GM04504 (cell line): ENCODE measurements at regions not wholly inside any gene's neighbourhood (a gene's known extent, or its start where the extent isn't known, plus 50 kb on each side); places are given as distances from the start of the nearest gene placed in this dataset.

Experiments
- DNase-seq: peaks from one replicate; pipeline ENCODE4 v3.0.0-alpha.2; 2012; ENCODE audit warnings: low read depth

GRCh38 chr10:78620985-78621799 lies 447.6 kb upstream of the ZMIZ1 start:
- no peak for DNase-seq

- DNase-seq = peak; percentile 58
Measured at GRCh38 chr10:78623578-78624215, 445.1 kb upstream of the ZMIZ1 start.

GRCh38 chr10:78624791-78625190 lies 444.0 kb upstream of the ZMIZ1 start:
- DNase-seq = no peak

- no peak for DNase-seq
Measured at GRCh38 chr10:78626471-78626870, 442.3 kb upstream of the ZMIZ1 start.

- DNase-seq = no peak
Measured at GRCh38 chr10:78627254-78627795, 441.4 kb upstream of the ZMIZ1 start.

- no peak for DNase-seq
Measured at GRCh38 chr10:78628976-78629375, 439.8 kb upstream of the ZMIZ1 start.

GRCh38 chr10:78629773-78630172 lies 439.0 kb upstream of the ZMIZ1 start:
- no peak for DNase-seq

GRCh38 chr10:78630944-78631838 lies 437.6 kb upstream of the ZMIZ1 start:
- DNase-seq = no peak

GRCh38 chr10:78634389-78634815 lies 434.4 kb upstream of the ZMIZ1 start:
- DNase-seq = no peak

GRCh38 chr10:78634835-78635234 lies 433.9 kb upstream of the ZMIZ1 start:
- DNase-seq = no peak

GRCh38 chr10:78639629-78640028 lies 429.1 kb upstream of the ZMIZ1 start:
- no peak for DNase-seq

GRCh38 chr10:78640796-78641636 lies 427.8 kb upstream of the ZMIZ1 start:
- DNase-seq = no peak

GRCh38 chr10:78641693-78642092 lies 427.1 kb upstream of the ZMIZ1 start:
- no peak for DNase-seq

- no peak for DNase-seq
Measured at GRCh38 chr10:78642269-78642816, 426.4 kb upstream of the ZMIZ1 start.

- no peak for DNase-seq
Measured at GRCh38 chr10:78643513-78643912, 425.3 kb upstream of the ZMIZ1 start.

GRCh38 chr10:78644550-78644949 lies 424.2 kb upstream of the ZMIZ1 start:
- no peak for DNase-seq

GRCh38 chr10:78645169-78645686 lies 423.5 kb upstream of the ZMIZ1 start:
- no peak for DNase-seq

- DNase-seq = no peak
Measured at GRCh38 chr10:78645975-78646374, 422.8 kb upstream of the ZMIZ1 start.

- DNase-seq = no peak
Measured at GRCh38 chr10:78648256-78648860, 420.4 kb upstream of the ZMIZ1 start.

- DNase-seq = no peak
Measured at GRCh38 chr10:78649429-78649828, 419.3 kb upstream of the ZMIZ1 start.
